Activated CD8-positive, alpha-beta memory T cell treated with anti-CD3 and anti-CD28 coated beads for 1 hour (primary cell): ENCODE measurements at regions not wholly inside any gene's neighbourhood (a gene's known extent, or its start where the extent isn't known, plus 50 kb on each side); places are given as distances from the start of the nearest gene placed in this dataset.

Experiments
- DNase-seq, 2 donors: peaks; one replicate each; pipeline ENCODE4 v3.0.0-alpha.2; 2020; ENCODE audit warnings: low read depth in 1 of 2; ENCODE audit errors: extremely low read depth in 1 of 2

DNA sequence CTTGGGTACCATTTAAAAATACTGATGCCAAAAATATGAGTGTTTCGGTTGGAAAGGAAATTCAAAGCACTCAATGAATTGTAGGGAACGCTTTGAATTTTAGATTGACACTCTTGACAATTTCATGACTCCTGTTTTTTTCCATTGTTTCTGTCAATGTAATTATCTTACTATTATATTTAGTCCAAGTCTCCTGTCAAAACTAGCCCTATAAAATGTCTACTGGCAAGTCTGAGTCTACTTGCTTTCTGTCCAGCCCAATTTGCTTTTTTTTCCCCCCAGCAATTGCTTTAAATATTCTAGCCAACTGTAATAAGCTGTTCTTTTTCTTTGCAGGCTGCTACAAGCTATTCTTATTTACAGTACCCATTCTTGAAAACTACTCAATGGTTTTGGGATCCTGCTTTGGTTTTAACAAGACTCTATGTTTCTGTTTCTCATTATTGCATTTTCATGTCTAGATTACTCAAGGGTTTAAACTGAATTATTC is 1103.9 kb upstream of the GJE1 start:
- no peak for DNase-seq

DNA sequence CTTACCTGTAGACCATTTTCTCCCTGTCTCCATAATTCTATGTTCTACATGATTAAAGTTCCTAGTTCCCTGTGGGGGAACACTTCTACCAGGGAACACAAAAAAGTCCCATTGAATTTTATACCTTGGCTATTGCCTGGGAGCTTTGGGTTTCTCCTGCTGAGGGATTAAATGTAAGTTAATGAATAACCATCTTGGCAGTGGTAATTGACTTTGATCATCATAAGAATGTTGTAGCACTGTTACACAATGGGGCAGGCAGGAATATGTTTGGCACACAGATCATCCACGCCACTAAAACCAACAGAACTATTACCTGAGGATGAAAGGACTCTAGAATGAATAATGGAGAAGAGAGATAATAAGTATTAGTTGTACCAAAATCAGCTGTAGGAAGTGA is 1106.2 kb upstream of the GJE1 start:
- no peak for DNase-seq

DNA sequence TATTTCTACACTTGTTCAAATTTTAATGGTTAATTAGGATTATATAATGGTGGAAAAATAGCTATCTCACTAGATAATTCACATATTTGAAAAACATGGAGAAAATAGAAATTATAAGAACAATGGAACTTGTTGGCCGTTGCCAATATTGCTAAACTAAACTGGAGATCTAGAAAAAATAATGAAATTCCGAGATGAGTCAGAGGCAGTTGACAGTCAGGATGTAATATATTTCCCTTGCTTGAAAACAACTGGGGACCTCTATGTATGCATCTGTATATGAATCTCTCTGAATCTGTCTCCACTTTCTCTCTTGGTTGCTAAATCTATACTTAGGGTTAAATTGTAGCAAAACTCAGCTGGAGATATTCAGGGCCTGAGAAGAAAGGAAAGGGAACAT is 1108.2 kb upstream of the GJE1 start:
- no peak for DNase-seq

DNA sequence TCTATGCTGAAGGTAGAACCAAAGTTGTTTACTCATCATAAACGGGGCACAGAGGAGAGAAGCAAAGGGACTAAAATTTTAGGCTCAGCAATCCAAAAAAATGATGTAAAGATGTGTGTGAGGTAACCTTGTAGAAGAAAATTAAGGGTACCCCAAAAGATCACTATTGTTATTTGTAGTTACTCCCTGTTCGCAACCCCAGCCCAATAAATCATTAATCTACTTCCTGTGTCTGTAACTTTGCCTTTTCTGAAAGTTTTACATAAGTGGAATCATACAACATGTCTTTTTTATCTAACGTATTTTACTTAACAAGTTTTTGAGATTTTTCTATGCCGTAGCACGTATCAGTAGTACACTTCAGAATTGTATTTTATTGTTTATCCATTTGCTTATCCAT is 1114.8 kb upstream of the GJE1 start:
- DNase-seq, result no peak

DNA sequence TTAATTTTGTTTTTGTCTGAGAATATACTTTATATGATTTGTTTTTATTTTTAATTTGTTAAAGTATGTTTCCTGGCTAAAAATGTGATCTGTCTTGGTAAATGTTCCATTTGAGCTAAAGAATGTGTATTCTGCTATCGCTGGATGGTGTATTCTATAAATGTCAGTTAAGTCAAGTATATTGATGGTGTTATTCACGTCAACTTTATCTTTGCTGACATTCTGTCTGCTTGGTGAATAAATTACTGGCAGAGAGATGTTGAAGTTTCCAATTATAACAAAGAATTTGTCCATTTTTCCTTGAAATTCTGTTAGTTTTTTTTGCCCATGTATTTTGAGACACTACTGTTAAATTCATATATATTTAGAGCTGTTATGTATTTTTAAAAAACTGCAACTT is 1131.8 kb upstream of the GJE1 start:
- no peak for DNase-seq

DNA sequence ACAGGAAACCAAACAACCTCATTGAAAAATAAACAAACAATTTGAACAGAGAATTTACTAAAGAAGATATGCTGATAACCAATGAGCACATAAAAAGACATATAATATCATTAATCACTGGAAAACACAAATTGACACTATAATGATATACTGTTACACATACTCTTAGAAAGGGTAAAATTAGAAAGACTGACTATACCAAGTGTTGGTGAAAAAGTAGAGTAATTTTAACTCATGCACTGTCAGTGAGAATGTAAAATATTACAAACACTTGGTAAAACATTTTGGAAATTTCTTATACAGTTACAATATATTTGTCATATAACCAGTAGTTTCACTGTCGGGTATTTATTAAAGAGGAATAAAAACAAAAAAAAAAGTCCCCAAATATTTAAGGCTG is 1139.2 kb upstream of the GJE1 start:
- DNase-seq, result no peak

DNA sequence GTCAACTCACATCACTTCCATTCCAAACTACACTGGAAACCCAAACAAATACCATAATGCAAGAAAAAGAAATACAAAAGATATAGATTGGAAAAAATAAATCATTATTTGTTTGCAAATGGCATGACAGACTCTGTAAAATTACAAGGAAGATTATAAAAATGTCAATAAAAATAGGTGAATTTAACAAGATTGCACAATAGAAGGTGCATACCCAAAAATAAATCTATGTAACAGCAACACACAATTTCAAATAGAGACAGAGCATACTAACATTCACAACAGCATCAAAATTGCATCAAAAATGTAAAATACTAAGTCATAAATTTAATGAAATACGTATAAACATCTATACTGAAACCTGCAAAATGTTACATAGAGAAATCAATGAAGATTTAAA is 1140.0 kb upstream of the GJE1 start:
- no peak for DNase-seq

DNA sequence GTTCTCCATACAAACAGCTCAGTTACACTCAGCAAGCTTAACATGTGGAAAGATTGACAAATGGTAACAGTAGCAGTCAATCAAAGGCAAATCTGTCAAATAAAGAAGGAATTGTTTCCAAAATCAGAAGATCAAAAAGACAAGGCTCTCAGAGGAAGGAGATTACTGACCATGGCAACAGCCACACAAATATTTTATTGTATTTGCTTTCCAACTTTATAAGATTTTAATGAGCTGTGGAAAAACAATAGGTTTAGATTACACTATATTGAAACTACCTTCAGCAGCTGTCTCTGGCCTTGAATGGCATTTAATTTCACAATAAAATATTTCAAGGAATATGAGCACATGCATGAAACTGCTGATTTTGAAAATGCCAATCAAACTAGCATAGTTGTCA is 1143.9 kb upstream of the GJE1 start:
- no peak for DNase-seq

DNA sequence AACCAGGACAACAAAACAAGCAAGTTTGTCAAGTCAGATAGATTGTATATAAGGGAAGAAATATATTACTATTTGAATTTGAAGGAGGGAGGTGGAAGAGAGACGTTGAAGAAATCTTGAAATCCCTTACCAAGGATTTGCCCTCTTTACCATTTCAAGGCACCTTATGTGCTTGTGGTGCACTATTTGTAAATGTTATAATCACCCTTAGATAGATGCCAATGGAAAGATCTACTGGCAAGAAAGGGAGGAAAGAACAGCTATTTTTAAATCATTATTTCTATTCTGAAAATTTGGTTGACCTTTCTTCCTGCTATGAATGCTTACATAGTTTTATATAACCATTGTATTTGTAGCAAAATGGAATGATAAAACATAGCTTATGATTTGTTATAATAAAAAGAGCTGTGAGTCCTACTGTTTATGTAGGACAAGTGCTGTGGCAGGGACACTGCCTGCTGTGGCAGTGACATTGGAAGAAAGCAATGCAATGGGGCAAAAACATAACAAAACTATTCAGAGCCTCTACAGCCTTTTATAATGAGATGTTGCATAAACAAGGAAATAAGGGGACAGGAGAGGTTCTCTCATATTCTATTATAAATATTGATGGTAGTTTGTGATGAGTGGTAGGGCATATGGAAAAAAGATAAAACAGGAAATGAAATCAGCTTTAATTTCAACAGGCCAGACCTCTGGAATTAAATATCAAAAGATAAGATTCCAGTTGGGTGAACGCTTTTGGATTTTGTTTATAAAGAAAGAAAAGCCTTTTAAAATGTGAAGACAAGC is 1145.2 kb upstream of the GJE1 start:
- no peak for DNase-seq

DNA sequence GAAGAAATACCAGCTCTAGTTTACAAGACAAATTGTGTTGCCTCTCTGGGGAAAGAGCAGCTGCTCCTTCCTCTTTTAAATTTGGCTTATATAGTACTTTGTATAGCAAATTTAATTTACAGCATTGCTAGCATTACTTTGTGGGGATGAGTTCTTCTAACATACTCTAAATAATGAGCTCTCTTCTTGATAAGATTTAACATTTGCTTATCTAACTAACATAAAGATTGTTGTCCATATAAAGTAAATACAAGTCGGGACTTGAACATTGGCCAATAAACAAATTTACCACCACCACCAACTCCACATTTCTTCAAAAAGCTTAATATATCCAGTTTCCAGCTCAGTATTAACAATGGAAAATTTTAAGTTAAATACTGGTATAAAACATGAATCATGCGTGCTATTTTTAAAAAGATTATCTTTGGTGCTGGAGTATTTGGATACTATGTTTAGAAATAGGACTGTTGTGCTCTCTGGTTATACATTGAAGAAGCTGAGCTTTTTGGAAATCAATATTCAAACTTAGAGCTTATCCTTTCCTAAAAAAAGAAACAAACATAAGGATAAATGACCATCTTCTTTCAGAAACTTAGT is 1146.9 kb upstream of the GJE1 start:
- DNase-seq, result no peak

DNA sequence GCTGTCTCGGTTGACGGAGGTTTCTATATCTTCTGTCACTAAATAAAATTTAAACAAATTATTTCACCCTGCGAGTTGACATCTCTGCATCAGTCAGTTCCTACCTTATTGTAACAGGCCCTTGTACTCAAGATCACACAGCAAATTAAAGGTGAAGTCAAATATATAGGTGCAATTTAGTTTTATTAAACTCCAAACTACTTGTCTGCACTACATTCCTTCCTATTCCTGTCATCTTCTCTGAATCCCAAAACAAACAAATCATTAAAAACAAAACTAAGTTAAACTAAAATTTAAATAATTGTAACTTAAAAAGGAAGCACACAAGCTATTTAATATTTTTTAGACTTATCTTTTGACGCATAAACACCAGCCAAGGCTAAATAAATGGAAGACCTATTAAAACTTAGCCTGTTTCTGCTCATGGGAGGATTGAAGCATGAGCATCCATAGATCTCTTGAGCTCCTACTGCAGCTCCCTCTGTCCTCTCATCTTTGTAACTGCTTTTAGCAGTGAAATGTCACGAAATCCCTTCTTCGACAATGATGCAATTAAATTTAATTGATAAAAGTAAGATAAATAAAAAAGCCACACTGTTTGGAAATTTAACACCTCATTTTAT is 1152.3 kb upstream of the GJE1 start:
- DNase-seq, result no peak

DNA sequence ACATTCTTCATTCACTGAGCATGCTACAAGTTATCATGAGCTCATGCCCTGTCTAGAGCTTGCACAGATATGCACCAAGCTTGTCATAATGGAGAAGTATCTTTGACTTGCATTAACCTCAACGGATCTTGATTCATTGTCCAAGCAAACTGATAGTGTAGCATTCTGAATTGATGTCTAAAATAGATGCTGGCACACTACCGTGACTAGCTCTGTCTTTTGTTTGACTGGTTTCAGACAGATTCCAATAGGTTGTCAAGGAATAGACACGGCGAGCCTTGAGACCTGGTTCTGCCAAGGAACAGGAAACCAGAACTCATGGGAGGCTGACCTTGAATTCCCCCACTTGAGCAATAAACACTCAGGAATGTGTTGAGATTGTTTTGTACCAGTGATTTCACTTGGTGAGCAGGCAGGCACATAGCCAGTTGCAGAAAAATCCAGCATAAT is 1153.1 kb upstream of the GJE1 start:
- no peak for DNase-seq

DNA sequence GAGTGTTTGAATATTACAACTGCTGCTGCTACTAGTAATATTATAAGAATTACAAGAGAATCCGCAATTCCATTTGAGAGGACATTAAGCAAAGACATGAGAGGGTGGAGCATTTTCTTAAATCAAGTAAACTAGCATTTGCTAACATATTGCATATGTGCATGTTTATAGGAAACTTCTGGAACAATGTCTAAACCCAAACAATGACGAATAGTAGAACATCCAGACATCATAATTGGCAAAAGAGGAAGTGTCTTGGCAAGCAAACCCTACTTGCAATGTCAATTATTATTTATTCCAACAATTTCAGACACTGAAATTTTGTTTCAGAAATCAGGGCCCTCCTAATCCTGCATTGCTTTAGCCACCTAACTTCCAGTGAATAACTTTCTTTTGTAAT is 1155.3 kb upstream of the GJE1 start:
- no peak for DNase-seq

DNA sequence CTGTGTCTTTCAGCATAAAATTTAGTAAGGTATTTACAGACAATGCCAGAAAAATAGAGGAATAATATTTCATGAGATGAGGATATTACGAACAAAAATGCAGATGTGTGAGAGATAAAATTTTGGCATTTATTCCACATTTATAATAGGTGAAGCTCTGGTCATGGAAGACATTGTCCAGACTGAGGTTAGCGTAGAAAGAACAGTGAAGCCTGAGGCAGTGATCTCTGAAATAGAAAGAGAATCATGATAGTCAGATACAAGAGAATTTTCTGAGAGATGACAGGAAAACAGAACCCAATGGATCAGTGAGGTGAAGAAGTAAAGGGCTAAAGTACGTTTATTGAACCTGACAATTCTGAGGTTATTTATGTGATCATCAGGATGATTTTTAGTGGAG is 1155.9 kb upstream of the GJE1 start:
- no peak for DNase-seq

DNA sequence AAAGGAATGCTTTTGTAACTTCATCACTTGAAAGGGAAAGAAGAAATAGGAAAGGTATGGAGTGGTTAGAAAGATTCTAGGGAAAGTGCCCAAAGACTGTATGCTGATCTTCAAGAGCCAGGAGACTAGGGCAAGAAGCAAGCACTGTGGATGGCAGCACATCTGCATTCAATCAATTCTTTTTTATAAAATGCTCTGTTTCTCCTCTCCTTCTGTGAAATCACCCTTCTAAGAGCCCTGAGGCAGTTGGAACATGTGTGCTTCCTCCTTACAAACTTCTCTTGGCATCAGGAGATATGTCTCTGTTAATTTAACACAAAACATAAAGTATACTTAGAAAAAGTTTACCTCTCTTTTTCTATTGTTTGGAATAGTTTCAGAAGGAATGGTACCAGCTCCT is 1162.2 kb upstream of the GJE1 start:
- DNase-seq, result no peak

DNA sequence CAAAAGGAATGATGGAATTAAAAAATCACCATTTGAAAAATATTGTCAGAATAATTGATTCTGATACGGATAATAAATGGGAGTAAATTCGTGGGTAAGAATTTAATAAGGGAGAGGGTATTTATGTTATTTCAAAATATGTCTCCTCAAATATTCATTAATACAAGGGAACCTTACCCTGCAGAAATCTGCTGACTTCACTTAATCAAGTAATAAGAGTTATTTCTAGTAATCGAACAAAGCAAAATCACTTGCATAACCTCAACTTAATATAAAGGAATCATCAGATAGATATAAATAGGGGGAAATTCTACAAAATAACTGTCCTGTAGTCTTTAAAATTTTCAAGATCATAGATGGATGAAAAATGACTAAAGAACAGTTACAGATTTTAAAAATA is 1164.7 kb upstream of the GJE1 start:
- no peak for DNase-seq

DNA sequence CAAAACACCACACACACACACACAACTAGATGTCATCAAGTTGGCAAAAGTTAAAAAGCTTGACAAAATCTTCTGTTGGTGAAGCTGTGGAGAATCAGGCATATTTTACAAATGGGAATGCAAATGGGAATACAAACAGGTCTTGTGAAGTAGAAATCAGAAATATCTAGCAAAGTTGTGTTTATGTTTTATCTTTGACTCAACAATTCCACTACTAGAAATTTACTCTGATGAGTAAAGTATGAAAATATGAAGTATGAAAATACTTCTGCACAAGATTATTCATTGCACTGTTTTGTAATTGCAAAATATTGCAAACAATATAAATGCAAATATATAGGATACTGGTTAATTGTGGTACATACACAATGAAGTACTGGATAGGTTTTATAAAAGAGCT is 1166.0 kb upstream of the GJE1 start:
- no peak for DNase-seq

DNA sequence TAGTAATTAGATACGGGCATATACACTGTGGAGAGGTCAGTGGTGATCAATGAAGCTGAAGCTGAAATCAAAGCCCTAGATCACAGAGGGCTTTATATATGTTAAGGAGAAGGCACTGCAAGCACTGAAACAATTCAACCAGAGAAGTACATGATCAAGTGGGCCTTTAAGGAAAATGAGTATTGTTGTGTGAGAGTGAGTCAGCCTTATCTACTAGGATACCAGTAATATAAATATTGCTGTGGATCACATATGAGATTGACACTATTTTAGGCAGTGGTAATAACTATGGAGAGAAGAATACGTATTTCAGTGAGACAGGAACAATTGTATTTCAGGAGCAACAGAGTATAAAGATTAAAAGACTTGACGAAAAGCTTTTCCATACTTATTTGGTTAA is 1172.2 kb upstream of the GJE1 start:
- DNase-seq, result no peak

DNA sequence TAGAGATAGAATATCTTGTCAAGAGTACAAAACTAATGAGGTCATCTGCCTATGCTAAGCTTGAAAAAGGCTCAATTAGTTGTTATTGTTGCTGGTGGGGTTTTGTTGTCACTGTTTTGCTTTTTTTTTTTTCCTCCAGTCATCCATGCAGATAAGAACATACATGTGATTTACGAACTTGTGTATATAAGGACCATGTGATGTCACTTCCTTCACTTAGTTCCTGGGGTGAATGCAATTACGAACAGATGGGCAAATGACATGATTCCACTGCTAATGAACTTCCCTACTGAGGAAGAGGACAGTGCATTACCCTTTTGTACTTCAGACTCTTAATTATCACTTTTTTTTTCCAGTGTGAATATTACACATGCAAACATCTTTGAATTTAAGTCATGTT is 1175.3 kb upstream of the GJE1 start:
- DNase-seq, result no peak

DNA sequence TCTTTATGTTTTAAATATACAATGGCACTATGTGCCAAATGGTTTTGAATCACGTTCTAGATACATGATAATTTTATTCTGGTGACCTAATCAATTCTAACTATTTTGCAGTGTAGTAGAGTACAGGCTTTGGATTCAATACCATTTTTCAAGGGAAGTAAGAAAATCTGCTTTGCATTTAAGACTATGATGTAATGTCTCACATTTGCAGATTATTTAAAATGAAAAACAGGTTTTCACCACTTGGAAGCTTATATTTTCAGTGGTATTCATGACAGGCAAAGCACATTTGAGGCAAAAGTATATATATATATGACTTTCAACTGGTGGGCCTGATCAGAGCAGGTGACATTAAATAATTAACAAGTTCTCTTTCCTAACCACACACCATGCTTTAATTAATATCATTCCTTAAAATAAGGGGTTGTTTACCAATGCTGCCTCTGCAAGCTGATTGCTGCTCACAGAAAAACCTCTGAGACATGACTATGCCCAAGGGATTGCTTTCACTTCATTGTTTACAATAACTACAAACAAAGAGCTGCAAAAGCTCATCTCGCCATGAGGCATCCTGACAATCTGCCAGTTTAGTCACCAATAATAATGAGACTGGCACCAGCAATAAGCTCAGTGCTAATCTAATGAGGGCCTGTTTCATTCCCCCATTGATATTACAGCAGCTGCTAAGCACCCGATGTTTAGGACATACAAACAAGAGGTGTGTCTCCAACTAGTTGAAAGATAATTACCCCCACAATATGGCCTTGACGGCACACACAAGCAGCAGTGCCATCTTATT is 1176.0 kb upstream of the GJE1 start:
- no peak for DNase-seq

DNA sequence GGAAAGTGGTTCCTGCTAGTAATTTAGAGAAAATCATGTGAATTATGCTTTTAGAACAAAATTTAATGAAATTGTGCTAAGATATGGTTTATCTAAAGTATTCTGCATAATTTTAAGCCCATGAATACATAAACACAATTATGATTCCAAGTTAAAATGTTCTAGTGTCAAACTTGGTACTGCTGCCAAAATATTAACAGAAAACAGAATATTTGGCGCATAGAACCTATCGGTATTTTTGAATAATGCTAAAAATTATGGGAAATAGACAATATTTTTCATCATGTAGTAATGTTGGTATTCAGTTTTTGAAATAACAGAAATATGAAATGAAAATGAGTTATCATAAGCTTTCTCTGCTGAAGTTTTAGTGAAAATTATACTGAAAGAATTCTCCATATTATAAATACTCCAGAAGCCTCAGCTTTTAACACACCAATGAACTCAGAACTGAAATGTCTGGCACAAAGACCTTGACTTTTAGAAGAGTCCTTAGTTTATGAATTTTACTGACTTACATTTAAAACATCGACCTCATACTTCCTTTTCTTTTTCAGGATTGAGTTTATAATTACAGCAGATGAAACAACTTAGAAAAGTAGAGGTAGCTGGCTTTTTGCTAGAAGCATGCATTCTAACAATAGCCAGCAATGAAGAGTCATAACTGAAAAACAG is 1192.3 kb upstream of the GJE1 start:
- no peak for DNase-seq
